ENCODE measurements at regions not wholly inside any gene's neighbourhood (a gene's known extent, or its start where the extent isn't known, plus 50 kb on each side); places are given as distances from the start of the nearest gene placed in this dataset.
"Not testable (repeated sequence)": the region's sequence is repeated elsewhere in the genome, so short reads cannot be mapped to it uniquely, and the experiment has no call there.

GRCh38 chr2:192969055-192969454 lies 774.3 kb upstream of the TMEFF2 start:
- ChIA-PET POLR2A (no interaction called here), CTCF (no interaction called here)

GRCh38 chr2:192960945-192961344 lies 766.2 kb upstream of the TMEFF2 start:
- ChIA-PET CTCF (no interaction called here), POLR2A (no interaction called here)

GRCh38 chr2:192958615-192959014 lies 763.9 kb upstream of the TMEFF2 start:
- CTCF ChIA-PET: interaction anchor here (0.6 kb wide), 1 partner anchor 34 kb away, joined by 3 read pairs; no protein-coding TSS in a partner anchor
- POLR2A ChIA-PET: not testable (repeated sequence)

GRCh38 chr2:192957425-192957824 lies 762.7 kb upstream of the TMEFF2 start:
- POLR2A ChIA-PET: no interaction called here
- CTCF ChIA-PET: no interaction called here

GRCh38 chr2:192953116-192953515 lies 758.4 kb upstream of the TMEFF2 start:
- CTCF ChIA-PET: no interaction called here
- POLR2A ChIA-PET: no interaction called here

- ChIA-PET CTCF (no interaction called here), POLR2A (no interaction called here)
Measured at GRCh38 chr2:192952245-192952644, 757.5 kb upstream of the TMEFF2 start.

GRCh38 chr2:192948316-192948715 lies 753.6 kb upstream of the TMEFF2 start:
- ChIA-PET CTCF (no interaction called here), POLR2A (no interaction called here)

- ChIA-PET CTCF (no interaction called here), POLR2A (no interaction called here)
Measured at GRCh38 chr2:192947352-192947751, 752.6 kb upstream of the TMEFF2 start.

- CTCF ChIA-PET: no interaction called here
- POLR2A ChIA-PET: no interaction called here
Measured at GRCh38 chr2:192940767-192941166, 746.0 kb upstream of the TMEFF2 start.

- POLR2A ChIA-PET: no interaction called here
- CTCF ChIA-PET: no interaction called here
Measured at GRCh38 chr2:192932376-192932775, 737.6 kb upstream of the TMEFF2 start.

- POLR2A ChIA-PET, CTCF ChIA-PET: not testable (repeated sequence)
Measured at GRCh38 chr2:192921631-192922030, 726.9 kb upstream of the TMEFF2 start.

GRCh38 chr2:192901446-192901845 lies 706.7 kb upstream of the TMEFF2 start:
- POLR2A ChIA-PET: no interaction called here
- CTCF ChIA-PET: no interaction called here

- ChIA-PET CTCF (no interaction called here), POLR2A (no interaction called here)
Measured at GRCh38 chr2:192899466-192899865, 704.7 kb upstream of the TMEFF2 start.

GRCh38 chr2:192893976-192894375 lies 699.2 kb upstream of the TMEFF2 start:
- CTCF ChIA-PET, POLR2A ChIA-PET: not testable (repeated sequence)

- CTCF ChIA-PET: no interaction called here
- POLR2A ChIA-PET: no interaction called here
Measured at GRCh38 chr2:192888109-192888508, 693.4 kb upstream of the TMEFF2 start.

- CTCF ChIA-PET: no interaction called here
- POLR2A ChIA-PET: no interaction called here
Measured at GRCh38 chr2:192887337-192887736, 692.6 kb upstream of the TMEFF2 start.

- POLR2A ChIA-PET: no interaction called here
- CTCF ChIA-PET: no interaction called here
Measured at GRCh38 chr2:192886636-192887035, 691.9 kb upstream of the TMEFF2 start.

GRCh38 chr2:192885569-192886160 lies 690.9 kb upstream of the TMEFF2 start:
- CTCF ChIA-PET: no interaction called here

GRCh38 chr2:192877159-192877558 lies 682.4 kb upstream of the TMEFF2 start:
- ChIA-PET CTCF (no interaction called here), POLR2A (no interaction called here)

More at GRCh38 chr2:192885569-192886160, 690.9 kb upstream of the TMEFF2 start:
- POLR2A ChIA-PET: no interaction called here

GRCh38 chr2:192876698-192877097 lies 682.0 kb upstream of the TMEFF2 start:
- POLR2A ChIA-PET: no interaction called here
- CTCF ChIA-PET: no interaction called here

- CTCF ChIA-PET: no interaction called here
Measured at GRCh38 chr2:192854706-192855105, 660.0 kb upstream of the TMEFF2 start.

GRCh38 chr2:192854031-192854430 lies 659.3 kb upstream of the TMEFF2 start:
- ChIA-PET CTCF (no interaction called here), POLR2A (no interaction called here)

More at GRCh38 chr2:192854706-192855105, 660.0 kb upstream of the TMEFF2 start:
- POLR2A ChIA-PET: no interaction called here

GRCh38 chr2:192828947-192829346 lies 634.2 kb upstream of the TMEFF2 start:
- ChIA-PET CTCF (no interaction called here), POLR2A (no interaction called here)
